H1 (cell line): ENCODE measurements at regions not wholly inside any gene's neighbourhood (a gene's known extent, or its start where the extent isn't known, plus 50 kb on each side); places are given as distances from the start of the nearest gene placed in this dataset.

Source experiments
- POLR2A ChIP-seq, 2 experiments: IDR thresholded peaks; 1 replicate in 1 of 2; 2 replicates in 1 of 2; pipeline ENCODE4 v1.6.1; 2011; ENCODE audit warnings: low read depth in 2 of 2, low read length in 2 of 2, mild to moderate bottlenecking in 2 of 2; ENCODE audit errors: control extremely low read depth in 1 of 2
- TF ChIP-seq, protein P1 (sequence below): fragments of 300-600 bp; sonication (generic); IDR thresholded peaks from 2 replicates; pipeline ENCODE4 v1.7.1; 2012; ENCODE audit warnings: low read length, moderate library complexity, mild to moderate bottlenecking, inconsistent platforms; ENCODE audit not compliant: insufficient replicate concordance

DNA sequence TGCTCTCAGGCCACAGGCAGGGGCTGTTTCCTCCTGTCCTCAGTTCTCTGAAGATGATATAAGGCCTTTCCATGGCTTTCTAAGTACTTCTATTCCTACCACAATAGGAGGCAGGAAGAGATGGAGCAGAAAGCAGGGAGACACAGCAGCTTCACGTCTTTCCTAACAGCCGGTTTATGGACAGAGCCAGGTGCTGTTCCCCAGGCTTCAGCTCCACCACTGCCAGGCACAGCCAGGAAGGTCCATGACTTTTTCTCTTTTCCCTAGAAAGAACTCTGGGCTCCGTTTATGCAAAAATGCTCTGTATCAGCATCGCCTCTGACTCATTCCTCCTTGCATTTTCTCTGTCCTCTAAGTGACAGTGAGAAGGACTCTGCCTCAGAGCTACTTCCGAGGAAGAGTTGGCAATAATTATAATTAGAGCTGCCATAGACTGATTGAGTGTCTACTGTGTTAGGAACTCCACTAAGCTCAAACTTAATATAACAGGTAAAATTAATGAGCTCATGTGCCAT is 478.5 kb downstream of the RASEF start (continued):
- TF ChIP-seq, protein P1, sequence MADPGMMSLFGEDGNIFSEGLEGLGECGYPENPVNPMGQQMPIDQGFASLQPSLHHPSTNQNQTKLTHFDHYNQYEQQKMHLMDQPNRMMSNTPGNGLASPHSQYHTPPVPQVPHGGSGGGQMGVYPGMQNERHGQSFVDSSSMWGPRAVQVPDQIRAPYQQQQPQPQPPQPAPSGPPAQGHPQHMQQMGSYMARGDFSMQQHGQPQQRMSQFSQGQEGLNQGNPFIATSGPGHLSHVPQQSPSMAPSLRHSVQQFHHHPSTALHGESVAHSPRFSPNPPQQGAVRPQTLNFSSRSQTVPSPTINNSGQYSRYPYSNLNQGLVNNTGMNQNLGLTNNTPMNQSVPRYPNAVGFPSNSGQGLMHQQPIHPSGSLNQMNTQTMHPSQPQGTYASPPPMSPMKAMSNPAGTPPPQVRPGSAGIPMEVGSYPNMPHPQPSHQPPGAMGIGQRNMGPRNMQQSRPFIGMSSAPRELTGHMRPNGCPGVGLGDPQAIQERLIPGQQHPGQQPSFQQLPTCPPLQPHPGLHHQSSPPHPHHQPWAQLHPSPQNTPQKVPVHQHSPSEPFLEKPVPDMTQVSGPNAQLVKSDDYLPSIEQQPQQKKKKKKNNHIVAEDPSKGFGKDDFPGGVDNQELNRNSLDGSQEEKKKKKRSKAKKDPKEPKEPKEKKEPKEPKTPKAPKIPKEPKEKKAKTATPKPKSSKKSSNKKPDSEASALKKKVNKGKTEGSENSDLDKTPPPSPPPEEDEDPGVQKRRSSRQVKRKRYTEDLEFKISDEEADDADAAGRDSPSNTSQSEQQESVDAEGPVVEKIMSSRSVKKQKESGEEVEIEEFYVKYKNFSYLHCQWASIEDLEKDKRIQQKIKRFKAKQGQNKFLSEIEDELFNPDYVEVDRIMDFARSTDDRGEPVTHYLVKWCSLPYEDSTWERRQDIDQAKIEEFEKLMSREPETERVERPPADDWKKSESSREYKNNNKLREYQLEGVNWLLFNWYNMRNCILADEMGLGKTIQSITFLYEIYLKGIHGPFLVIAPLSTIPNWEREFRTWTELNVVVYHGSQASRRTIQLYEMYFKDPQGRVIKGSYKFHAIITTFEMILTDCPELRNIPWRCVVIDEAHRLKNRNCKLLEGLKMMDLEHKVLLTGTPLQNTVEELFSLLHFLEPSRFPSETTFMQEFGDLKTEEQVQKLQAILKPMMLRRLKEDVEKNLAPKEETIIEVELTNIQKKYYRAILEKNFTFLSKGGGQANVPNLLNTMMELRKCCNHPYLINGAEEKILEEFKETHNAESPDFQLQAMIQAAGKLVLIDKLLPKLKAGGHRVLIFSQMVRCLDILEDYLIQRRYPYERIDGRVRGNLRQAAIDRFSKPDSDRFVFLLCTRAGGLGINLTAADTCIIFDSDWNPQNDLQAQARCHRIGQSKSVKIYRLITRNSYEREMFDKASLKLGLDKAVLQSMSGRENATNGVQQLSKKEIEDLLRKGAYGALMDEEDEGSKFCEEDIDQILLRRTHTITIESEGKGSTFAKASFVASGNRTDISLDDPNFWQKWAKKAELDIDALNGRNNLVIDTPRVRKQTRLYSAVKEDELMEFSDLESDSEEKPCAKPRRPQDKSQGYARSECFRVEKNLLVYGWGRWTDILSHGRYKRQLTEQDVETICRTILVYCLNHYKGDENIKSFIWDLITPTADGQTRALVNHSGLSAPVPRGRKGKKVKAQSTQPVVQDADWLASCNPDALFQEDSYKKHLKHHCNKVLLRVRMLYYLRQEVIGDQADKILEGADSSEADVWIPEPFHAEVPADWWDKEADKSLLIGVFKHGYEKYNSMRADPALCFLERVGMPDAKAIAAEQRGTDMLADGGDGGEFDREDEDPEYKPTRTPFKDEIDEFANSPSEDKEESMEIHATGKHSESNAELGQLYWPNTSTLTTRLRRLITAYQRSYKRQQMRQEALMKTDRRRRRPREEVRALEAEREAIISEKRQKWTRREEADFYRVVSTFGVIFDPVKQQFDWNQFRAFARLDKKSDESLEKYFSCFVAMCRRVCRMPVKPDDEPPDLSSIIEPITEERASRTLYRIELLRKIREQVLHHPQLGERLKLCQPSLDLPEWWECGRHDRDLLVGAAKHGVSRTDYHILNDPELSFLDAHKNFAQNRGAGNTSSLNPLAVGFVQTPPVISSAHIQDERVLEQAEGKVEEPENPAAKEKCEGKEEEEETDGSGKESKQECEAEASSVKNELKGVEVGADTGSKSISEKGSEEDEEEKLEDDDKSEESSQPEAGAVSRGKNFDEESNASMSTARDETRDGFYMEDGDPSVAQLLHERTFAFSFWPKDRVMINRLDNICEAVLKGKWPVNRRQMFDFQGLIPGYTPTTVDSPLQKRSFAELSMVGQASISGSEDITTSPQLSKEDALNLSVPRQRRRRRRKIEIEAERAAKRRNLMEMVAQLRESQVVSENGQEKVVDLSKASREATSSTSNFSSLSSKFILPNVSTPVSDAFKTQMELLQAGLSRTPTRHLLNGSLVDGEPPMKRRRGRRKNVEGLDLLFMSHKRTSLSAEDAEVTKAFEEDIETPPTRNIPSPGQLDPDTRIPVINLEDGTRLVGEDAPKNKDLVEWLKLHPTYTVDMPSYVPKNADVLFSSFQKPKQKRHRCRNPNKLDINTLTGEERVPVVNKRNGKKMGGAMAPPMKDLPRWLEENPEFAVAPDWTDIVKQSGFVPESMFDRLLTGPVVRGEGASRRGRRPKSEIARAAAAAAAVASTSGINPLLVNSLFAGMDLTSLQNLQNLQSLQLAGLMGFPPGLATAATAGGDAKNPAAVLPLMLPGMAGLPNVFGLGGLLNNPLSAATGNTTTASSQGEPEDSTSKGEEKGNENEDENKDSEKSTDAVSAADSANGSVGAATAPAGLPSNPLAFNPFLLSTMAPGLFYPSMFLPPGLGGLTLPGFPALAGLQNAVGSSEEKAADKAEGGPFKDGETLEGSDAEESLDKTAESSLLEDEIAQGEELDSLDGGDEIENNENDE, result no peak
- TF ChIP-seq POLR2A (IDR thresholded peaks at IDR 0.05; ENCODE audit: control extremely low read depth in 1 of 2, low read depth in 2 of 2, low read length in 2 of 2), result no peak
